SU-DHL-6 (cell line): ENCODE measurements at regions not wholly inside any gene's neighbourhood (a gene's known extent, or its start where the extent isn't known, plus 50 kb on each side); places are given as distances from the start of the nearest gene placed in this dataset.

Experiments used
- CTCF ChIP-seq: fragments of 200-600 bp; sonication (generic); IDR thresholded peaks from one replicate; pipeline ENCODE4 v1.5.1; 2017; ENCODE audit warnings: antibody characterized with exemption, mild to moderate bottlenecking, low read length, moderate library complexity; ENCODE audit not compliant: insufficient read depth, poor library complexity, severe bottlenecking
- EZH2phosphoT487 ChIP-seq: fragments of 200-600 bp; sonication (generic), shearing (Covaris generic); conservative IDR thresholded peaks from 2 replicates; pipeline ENCODE4 v1.6.1; 2018; ENCODE audit warnings: mild to moderate bottlenecking, antibody characterized with exemption, low read length, moderate library complexity, mixed read lengths

DNA sequence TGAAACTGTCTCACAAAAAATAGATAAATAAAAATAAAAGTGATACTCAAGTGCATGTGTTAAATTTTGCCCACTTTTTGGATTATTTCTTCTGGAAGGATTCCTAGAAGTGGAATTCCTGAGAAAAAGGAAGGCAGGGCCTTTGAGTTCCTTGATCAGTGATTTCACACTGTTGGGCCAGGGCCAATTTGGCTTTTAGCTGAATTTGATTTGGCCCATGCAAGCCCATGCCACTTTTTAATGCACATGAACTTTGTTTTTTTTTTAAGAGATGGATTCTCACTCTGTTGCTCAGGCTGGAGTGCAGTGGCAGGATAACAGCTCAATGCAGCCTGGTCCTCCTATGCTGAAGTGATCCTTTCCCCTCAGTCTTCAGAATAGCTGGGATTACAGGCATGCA, 96.3 kb downstream of the TNFRSF13B start:
- TF ChIP-seq CTCF (no peak), EZH2phosphoT487 (no peak)
